ENCODE measurements at regions not wholly inside any gene's neighbourhood (a gene's known extent, or its start where the extent isn't known, plus 50 kb on each side); places are given as distances from the start of the nearest gene placed in this dataset.
A peak's percentile ranks its signal among the peaks of the same experiment; 100 is the strongest.

GRCh38 chr4:31442236-31442635 is 722.1 kb downstream of the PCDH7 start:
- Histone ChIP-seq H2AK5ac (ENCODE audit: insufficient read length, low read length) (no peak overlapping the region), H3K27me3 (ENCODE audit: insufficient read depth, low read length) (no peaks in the 10 kb centered on the region), H4K20me1 (ENCODE audit: control insufficient read depth, insufficient read depth, insufficient read length) (no peaks in the 10 kb centered on the region), H3K79me2 (ENCODE audit: insufficient read depth, low read length) (no peaks in the 10 kb centered on the region), H2BK15ac (ENCODE audit: low read depth, low read length) (no peak overlapping the region), H3T11ph (ENCODE audit: low read length) (no peak overlapping the region), H3K9me3 (ENCODE audit: control insufficient read depth, low read depth, low read length) (no peaks in the 10 kb centered on the region), H4K8ac (replicated peaks; ENCODE audit: insufficient read length, low read depth, low read length) (no peak overlapping the region), H3K14ac (ENCODE audit: insufficient read depth, low read length) (no peak overlapping the region), H2AFZ (ENCODE audit: low read length) (no peak overlapping the region), H3K23me2 (ENCODE audit: insufficient read length, low read depth, low read length, poor library complexity, severe bottlenecking) (no peaks in the 10 kb centered on the region), H3K56ac (ENCODE audit: insufficient read length, low read depth, low read length) (no peak overlapping the region), H4K91ac (ENCODE audit: insufficient read length, low read depth, low read length) (no peak overlapping the region), H3K9ac (ENCODE audit: extremely low read depth, insufficient read length, low read length) (no peak overlapping the region), H3K4ac (ENCODE audit: low read depth, low read length) (no peak overlapping the region), H2BK20ac (ENCODE audit: low read depth, low read length, poor library complexity, severe bottlenecking) (no peak overlapping the region), H3K23ac (ENCODE audit: insufficient read length, low read depth, low read length) (no peak overlapping the region), H3K27ac (ENCODE audit: insufficient read length, low read depth, low read length) (no peak overlapping the region), H2BK5ac (ENCODE audit: insufficient read length, low read length) (no peak overlapping the region), H3K79me1 (ENCODE audit: insufficient read depth, low read depth, low read length, poor library complexity, severe bottlenecking) (no peaks in the 10 kb centered on the region), H2BK12ac (ENCODE audit: insufficient read length, low read depth, low read length) (no peak overlapping the region), H2BK120ac (ENCODE audit: low read depth, low read length, poor library complexity, severe bottlenecking) (no peak overlapping the region), H3K4me2 (ENCODE audit: insufficient read depth, insufficient read length, low read length) (no peak overlapping the region), H4K5ac (ENCODE audit: insufficient read length, low read depth, low read length) (no peak overlapping the region), H3K18ac (ENCODE audit: insufficient read length, low read depth, low read length) (no peak overlapping the region), H3K4me1 (ENCODE audit: insufficient read depth, low read length) (no peaks in the 10 kb centered on the region)
- peaks cover 0 to 3% of the 10 kb centered on the region in 2 experiments; a peak in 2 of 4 replicates for H3K4me1 Mint-ChIP-seq
- no peak overlapping the region for H3K4me3 Mint-ChIP-seq
- no peaks in the 10 kb centered on the region for H3K9me3 Mint-ChIP-seq
- no peaks in the 10 kb centered on the region for H3K27me3 Mint-ChIP-seq (ENCODE audit: low read depth)
- DNase-seq = peak; percentile 54
- H3K27ac Mint-ChIP-seq = no peak overlapping the region
- WGBS (ENCODE audit: extremely low coverage, insufficient read length, low lambda C conversion rate) = no CpG with 5 or more reads among the region's 11 CpGs
- no peaks in the 10 kb centered on the region for H3K36me3 Mint-ChIP-seq (ENCODE audit: insufficient read depth in 1 of 3, low read depth in 3 of 3)
- TF ChIP-seq, protein P1, sequence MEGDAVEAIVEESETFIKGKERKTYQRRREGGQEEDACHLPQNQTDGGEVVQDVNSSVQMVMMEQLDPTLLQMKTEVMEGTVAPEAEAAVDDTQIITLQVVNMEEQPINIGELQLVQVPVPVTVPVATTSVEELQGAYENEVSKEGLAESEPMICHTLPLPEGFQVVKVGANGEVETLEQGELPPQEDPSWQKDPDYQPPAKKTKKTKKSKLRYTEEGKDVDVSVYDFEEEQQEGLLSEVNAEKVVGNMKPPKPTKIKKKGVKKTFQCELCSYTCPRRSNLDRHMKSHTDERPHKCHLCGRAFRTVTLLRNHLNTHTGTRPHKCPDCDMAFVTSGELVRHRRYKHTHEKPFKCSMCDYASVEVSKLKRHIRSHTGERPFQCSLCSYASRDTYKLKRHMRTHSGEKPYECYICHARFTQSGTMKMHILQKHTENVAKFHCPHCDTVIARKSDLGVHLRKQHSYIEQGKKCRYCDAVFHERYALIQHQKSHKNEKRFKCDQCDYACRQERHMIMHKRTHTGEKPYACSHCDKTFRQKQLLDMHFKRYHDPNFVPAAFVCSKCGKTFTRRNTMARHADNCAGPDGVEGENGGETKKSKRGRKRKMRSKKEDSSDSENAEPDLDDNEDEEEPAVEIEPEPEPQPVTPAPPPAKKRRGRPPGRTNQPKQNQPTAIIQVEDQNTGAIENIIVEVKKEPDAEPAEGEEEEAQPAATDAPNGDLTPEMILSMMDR (conservative IDR thresholded peaks at IDR 0.05) = peak; percentile 65

All from H9 (cell line).